HCT116 (cell line): ENCODE measurements at regions not wholly inside any gene's neighbourhood (a gene's known extent, or its start where the extent isn't known, plus 50 kb on each side); places are given as distances from the start of the nearest gene placed in this dataset.

Experiments used
- ATAC-seq: fragments of 200-7000 bp; cut with Tn5 transposase; 2 replicates; pipeline ENCODE4 v1.9.1; 2020; ENCODE audit warnings: mild to moderate bottlenecking, moderate library complexity
- BruUV-seq: library from RNA; stranded (reverse); fragments of 400-500 nt; replicated peaks from 2 replicates; lab custom pipeline; 2021; lab: Mats Ljungman, UMichigan
- CTCF ChIA-PET: fragments of 300-600 bp; sonication (Branson Sonifier 250); formaldehyde crosslinking; loops from one replicate; lab custom pipeline; 2021; ENCODE audit warnings: antibody characterized with exemption; lab: Charles Lee
- POLR2A ChIA-PET: fragments of 300-600, 350-600 bp; sonication (Branson Sonifier 250); formaldehyde crosslinking; loops from one replicate; lab custom pipeline; 2021; ENCODE audit warnings: antibody characterized with exemption; lab: Charles Lee
- RAD21 ChIA-PET, 2 experiments: fragments of 300-600 bp; sonication (Branson Sonifier 250); formaldehyde crosslinking; loops; one replicate each; lab custom pipeline; 2023; ENCODE audit warnings: low total read pairs in 2 of 2; ENCODE audit not compliant: uncharacterized antibody in 2 of 2, unreplicated experiment in 2 of 2, low non-redundant PET in 1 of 2; lab: Charles Lee
- DNase-seq: peaks from one replicate; pipeline ENCODE4 v3.0.0-alpha.2; 2010; ENCODE audit warnings: low read depth, low spot score
- H2AFZ ChIP-seq: fragments of 200-600 bp; shearing (Covaris generic), sonication (generic); 2 replicates; pipeline ENCODE4 v1.6.1; 2017; ENCODE audit warnings: low read depth, mixed run types, mixed read lengths, antibody characterized with exemption, low read length; ENCODE audit not compliant: poor library complexity, severe bottlenecking
- H3K27ac ChIP-seq: 2 replicates; pipeline ENCODE4 v1.5.1; 2012; ENCODE audit warnings: low read depth, low read length
- H3K27me3 ChIP-seq: fragments of 200-600 bp; sonication (generic); 2 replicates; pipeline ENCODE4 v1.6.1; 2016; ENCODE audit warnings: mixed run types, low read length, mixed read lengths; ENCODE audit not compliant: insufficient read depth
- H3K36me3 ChIP-seq, 2 experiments: fragments of 200-500 bp in 1 of 2; fragments of 200-600 bp in 1 of 2; sonication (Bioruptor generic) in 1 of 2; sonication (generic) in 1 of 2; 2 replicates each; pipeline versions ENCODE4 v1.5.1 to v1.6.1; 2014 to 2016; ENCODE audit warnings: low read length in 2 of 2, inconsistent platforms in 1 of 2, mixed read lengths in 1 of 2, mixed run types in 1 of 2; ENCODE audit not compliant: insufficient read depth in 2 of 2, control insufficient read depth in 1 of 2
- H3K4me1 ChIP-seq, 2 experiments: fragments of 200-600 bp in 1 of 2; sonication (generic) in 1 of 2; 2 replicates each; pipeline versions ENCODE4 v1.5.1 to v1.6.1; 2012 to 2017; ENCODE audit warnings: low read length in 2 of 2, inconsistent platforms in 1 of 2, mild to moderate bottlenecking in 1 of 2, mixed read lengths in 1 of 2, mixed run types in 1 of 2, moderate library complexity in 1 of 2; ENCODE audit not compliant: insufficient read depth in 2 of 2, control insufficient read depth in 1 of 2
- H3K4me2 ChIP-seq: fragments of 200-600 bp; sonication (generic); 2 replicates; pipeline ENCODE4 v1.6.1; 2017; ENCODE audit warnings: mixed run types, low read length, mixed read lengths
- H3K4me3 ChIP-seq, 2 experiments: fragments of 200-600 bp in 1 of 2; sonication (generic) in 1 of 2; replicated peaks in 1 of 2; 2 replicates each; pipeline ENCODE4 v1.5.1; 2011 to 2016; ENCODE audit warnings: low read length in 2 of 2, control low read depth in 1 of 2, low read depth in 1 of 2, mild to moderate bottlenecking in 1 of 2, mixed read lengths in 1 of 2, mixed run types in 1 of 2
- H3K79me2 ChIP-seq: fragments of 200-600 bp; sonication (generic); 2 replicates; pipeline ENCODE4 v1.6.1; 2017; ENCODE audit warnings: mild to moderate bottlenecking, mixed run types, low read length, moderate library complexity, mixed read lengths; ENCODE audit not compliant: insufficient read depth
- H3K9ac ChIP-seq: fragments of 200-600 bp; sonication (generic); 2 replicates; pipeline ENCODE4 v1.6.1; 2016; ENCODE audit warnings: low read length, mixed read lengths
- H3K9me2 ChIP-seq: fragments of 200-600 bp; sonication (generic), shearing (Covaris generic); 2 replicates; pipeline ENCODE4 v1.6.1; 2017; ENCODE audit warnings: mixed run types, mild to moderate bottlenecking, moderate library complexity; ENCODE audit not compliant: insufficient read depth
- H3K9me3 ChIP-seq, 2 experiments: fragments of 200-500 bp in 1 of 2; fragments of 200-600 bp in 1 of 2; sonication (Bioruptor generic) in 1 of 2; sonication (generic) in 1 of 2; 2 replicates each; pipeline ENCODE4 v1.6.1; 2014 to 2017; ENCODE audit warnings: low read length in 2 of 2, mixed read lengths in 2 of 2, inconsistent platforms in 1 of 2, low read depth in 1 of 2, mild to moderate bottlenecking in 1 of 2, mixed run types in 1 of 2, moderate library complexity in 1 of 2; ENCODE audit not compliant: control insufficient read depth in 1 of 2, insufficient read depth in 1 of 2
- H4K20me1 ChIP-seq: fragments of 200-600 bp; sonication (generic), shearing (Covaris generic); 2 replicates; pipeline ENCODE4 v1.6.1; 2017; ENCODE audit warnings: mixed run types, mild to moderate bottlenecking, moderate library complexity; ENCODE audit not compliant: insufficient read depth
- CEBPB ChIP-seq: IDR thresholded peaks from 2 replicates; pipeline ENCODE4 v1.6.1; 2012; ENCODE audit warnings: low read depth
- ELF1 ChIP-seq: IDR thresholded peaks from 2 replicates; pipeline ENCODE4 v1.6.1; 2012; ENCODE audit warnings: low read depth, borderline replicate concordance
- EZH2 ChIP-seq: fragments of 200-600 bp; sonication (generic); IDR thresholded peaks from 2 replicates; pipeline ENCODE4 v1.6.1; 2017; ENCODE audit warnings: antibody characterized with exemption, mixed run types
- EZH2phosphoT487 ChIP-seq: fragments of 200-600 bp; IDR thresholded peaks from 2 replicates; pipeline ENCODE4 v1.6.1; 2018; ENCODE audit warnings: antibody characterized with exemption, borderline replicate concordance
- FOSL1 ChIP-seq: IDR thresholded peaks from 2 replicates; pipeline ENCODE4 v1.6.1; 2012; ENCODE audit warnings: low read depth
- POLR2A ChIP-seq: IDR thresholded peaks from 2 replicates; pipeline ENCODE4 v1.7.0; 2011; ENCODE audit warnings: borderline replicate concordance; ENCODE audit not compliant: insufficient read depth, insufficient read length; ENCODE audit errors: extremely low read depth
- REST ChIP-seq: IDR thresholded peaks from 2 replicates; pipeline ENCODE4 v1.6.1; 2012; ENCODE audit warnings: low read depth
- SRF ChIP-seq: IDR thresholded peaks from 2 replicates; pipeline ENCODE4 v1.6.1; 2012; ENCODE audit warnings: low read depth
- YY1 ChIP-seq: IDR thresholded peaks from 2 replicates; pipeline ENCODE4 v1.6.1; 2011; ENCODE audit warnings: low read length, low read depth, moderate library complexity, mild to moderate bottlenecking; ENCODE audit not compliant: insufficient replicate concordance; ENCODE audit errors: extremely low read depth
- ZBTB33 ChIP-seq: IDR thresholded peaks from 2 replicates; pipeline ENCODE4 v1.6.1; 2011; ENCODE audit warnings: mild to moderate bottlenecking, low read length, moderate library complexity; ENCODE audit not compliant: insufficient replicate concordance; ENCODE audit errors: extremely low read depth
- ZFX ChIP-seq: fragments of 450-650 bp; IDR thresholded peaks from 2 replicates; pipeline ENCODE4 v1.6.1; 2017
- intact Hi-C: fragments of 100-400 bp; cut with micrococcal nuclease; formaldehyde crosslinking; loops from 2 replicates; pipeline ENCODE4 v1.10.0; 2022
- TF ChIP-seq, protein P1 (sequence below): IDR thresholded peaks from 2 replicates; pipeline ENCODE4 v1.6.1; 2012

- Histone ChIP-seq H4K20me1 (no peaks in the 10 kb centered on the region), H3K27me3 (no peaks in the 10 kb centered on the region), H3K36me3 (no peaks in the 10 kb centered on the region), H3K4me1 (no peaks in the 10 kb centered on the region), H3K9me2 (no peaks in the 10 kb centered on the region), H3K9ac (no peak overlapping the region), H3K27ac (no peak overlapping the region), H3K4me2 (no peak overlapping the region), H3K79me2 (no peaks in the 10 kb centered on the region), H3K9me3 (no peaks in the 10 kb centered on the region), H3K4me3 (no peak overlapping the region), H2AFZ (no peak overlapping the region)
- ChIA-PET RAD21 (no interaction called here), POLR2A (no interaction called here), CTCF (no interaction called here)
- DNase-seq, result no peak
- TF ChIP-seq ZBTB33, result no peak
- intact Hi-C loops, result no loop called here
- no peak for ATAC-seq
- BruUV-seq, result no TSS peak
Measured at GRCh38 chr6:139625081-139625939, 250.9 kb upstream of the CITED2 start.

DNA sequence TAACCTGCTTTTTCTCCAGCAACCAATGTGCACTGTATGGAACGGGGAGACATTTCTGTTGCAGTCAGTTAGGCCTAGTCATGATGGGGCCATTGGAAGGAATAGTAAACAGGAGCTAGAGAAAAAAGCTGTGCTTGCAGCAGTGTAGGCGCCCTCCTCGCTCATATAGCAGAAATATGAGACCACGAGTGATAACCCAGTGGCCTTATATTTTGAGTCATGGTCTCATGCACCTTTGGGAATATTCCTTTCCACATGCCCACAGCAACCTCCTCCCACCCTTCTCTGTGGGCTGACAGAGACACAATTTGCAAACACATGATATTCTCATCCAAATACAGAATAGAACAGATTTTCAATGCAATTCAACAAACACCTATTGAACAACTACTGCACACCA, 248.9 kb upstream of the CITED2 start:
- RAD21 ChIA-PET, result no interaction called here
- CTCF ChIA-PET, result no interaction called here
- no peak overlapping the region for H3K27ac ChIP-seq
- H3K4me1 ChIP-seq, result no peaks in the 10 kb centered on the region
- H3K4me2 ChIP-seq, result no peak overlapping the region
- H3K9ac ChIP-seq, result no peak overlapping the region
- no peaks in the 10 kb centered on the region for H3K9me3 ChIP-seq
- H3K79me2 ChIP-seq, result no peaks in the 10 kb centered on the region
- H3K9me2 ChIP-seq, result no peaks in the 10 kb centered on the region
- H3K4me3 ChIP-seq, result no peak overlapping the region
- intact Hi-C loops, result no loop called here
- no peak overlapping the region for H2AFZ ChIP-seq
- no peaks in the 10 kb centered on the region for H3K36me3 ChIP-seq
- ATAC-seq (no peak), DNase-seq (no peak)
- POLR2A ChIA-PET, result no interaction called here
- no TSS peak for BruUV-seq
- no peaks in the 10 kb centered on the region for H4K20me1 ChIP-seq
- no peaks in the 10 kb centered on the region for H3K27me3 ChIP-seq
- no peak for TF ChIP-seq YY1
- no peak for TF ChIP-seq EZH2phosphoT487
- TF ChIP-seq REST, result no peak
- TF ChIP-seq CEBPB, result no peak
- no peak for TF ChIP-seq SRF
- no peak for TF ChIP-seq FOSL1
- TF ChIP-seq POLR2A, result no peak
- TF ChIP-seq ZFX, result no peak
- TF ChIP-seq, protein P1, sequence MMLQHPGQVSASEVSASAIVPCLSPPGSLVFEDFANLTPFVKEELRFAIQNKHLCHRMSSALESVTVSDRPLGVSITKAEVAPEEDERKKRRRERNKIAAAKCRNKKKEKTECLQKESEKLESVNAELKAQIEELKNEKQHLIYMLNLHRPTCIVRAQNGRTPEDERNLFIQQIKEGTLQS, result no peak
- TF ChIP-seq EZH2, result no peak
- no peak for TF ChIP-seq ELF1
